ENCODE measurements at regions not wholly inside any gene's neighbourhood (a gene's known extent, or its start where the extent isn't known, plus 50 kb on each side); places are given as distances from the start of the nearest gene placed in this dataset.
"Not testable (repeated sequence)": the region's sequence is repeated elsewhere in the genome, so short reads cannot be mapped to it uniquely, and the experiment has no call there.

GRCh38 chr7:113392841-113393540, 274.6 kb upstream of the SMIM30 start:
- DNase-seq (ENCODE audit: low read depth in 2 of 2), result no peak

DNA sequence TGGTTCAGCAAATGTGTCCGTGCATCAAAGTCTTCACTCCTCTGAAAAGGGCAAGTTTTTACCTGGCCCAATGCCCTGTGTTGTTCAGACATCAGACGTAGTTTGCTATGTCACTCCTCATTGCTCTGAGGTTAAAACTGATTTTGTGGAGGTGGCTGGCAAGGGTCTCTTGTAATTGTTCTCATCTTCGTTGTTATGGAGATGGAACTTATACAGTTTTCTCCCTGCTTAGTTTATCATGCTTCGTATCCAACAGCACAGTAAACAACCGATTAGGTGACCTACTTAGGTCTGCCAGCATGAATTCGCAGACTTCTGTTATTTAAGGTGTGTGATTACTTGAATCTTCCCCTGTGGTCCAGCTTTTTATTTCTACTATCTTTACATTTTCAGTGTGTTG, 274.1 kb upstream of the SMIM30 start:
- no peak for DNase-seq (ENCODE audit: low read depth in 2 of 2)

DNA sequence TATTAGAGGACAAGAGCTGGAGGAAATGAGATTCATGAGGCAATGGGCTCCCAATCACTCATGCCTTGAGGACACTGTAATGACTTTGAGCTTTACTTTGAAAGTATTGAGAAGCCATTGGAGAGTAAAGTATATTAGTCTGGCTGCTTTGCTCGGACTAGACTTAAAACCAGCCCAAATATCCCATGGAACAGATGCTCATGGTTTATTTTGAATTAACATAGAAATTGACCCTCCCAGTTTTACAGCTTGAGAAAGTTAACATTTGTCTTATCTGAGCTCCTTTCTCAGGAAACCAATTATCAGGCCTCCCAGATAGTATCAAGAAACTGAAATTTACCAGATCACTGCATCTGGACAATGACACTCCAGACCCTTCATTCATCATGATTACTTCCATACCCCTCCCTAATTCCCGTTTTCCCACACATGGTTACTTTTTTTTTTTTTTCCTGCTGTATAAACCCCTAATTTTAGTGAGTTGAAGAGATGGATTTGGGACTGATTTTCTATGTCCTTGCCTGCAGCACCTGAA, 270.8 kb upstream of the SMIM30 start:
- DNase-seq (ENCODE audit: low read depth in 2 of 2), result no peak

GRCh38 chr7:113383638-113384037, 265.3 kb upstream of the SMIM30 start:
- DNase-seq (ENCODE audit: low read depth in 2 of 2), result no peak

DNA sequence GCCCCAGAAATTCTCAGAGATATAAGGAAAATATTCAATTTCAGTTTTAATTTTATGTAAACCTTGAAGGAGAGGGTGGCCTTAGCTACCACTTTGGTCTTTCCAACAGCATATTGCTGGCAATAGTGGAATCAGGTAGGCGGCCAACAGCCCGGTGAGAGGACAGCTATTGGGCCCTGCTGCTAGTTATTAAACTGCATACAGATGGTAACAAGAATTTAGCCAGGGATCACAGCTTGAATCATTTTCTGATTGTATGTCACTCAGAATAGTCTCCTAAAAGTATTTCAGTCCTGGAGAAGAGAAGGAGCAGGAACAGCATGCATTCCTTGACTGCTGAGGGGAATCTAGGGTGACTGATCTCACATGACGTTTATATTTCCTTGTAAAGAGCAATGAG, 261.4 kb upstream of the SMIM30 start:
- DNase-seq (ENCODE audit: low read depth in 2 of 2), result no peak

GRCh38 chr7:113374955-113375354, 256.6 kb upstream of the SMIM30 start:
- no peak for DNase-seq (ENCODE audit: low read depth in 2 of 2)

- DNase-seq (ENCODE audit: low read depth in 2 of 2), result no peak
Observed at GRCh38 chr7:113373863-113374262, 255.5 kb upstream of the SMIM30 start.

DNA sequence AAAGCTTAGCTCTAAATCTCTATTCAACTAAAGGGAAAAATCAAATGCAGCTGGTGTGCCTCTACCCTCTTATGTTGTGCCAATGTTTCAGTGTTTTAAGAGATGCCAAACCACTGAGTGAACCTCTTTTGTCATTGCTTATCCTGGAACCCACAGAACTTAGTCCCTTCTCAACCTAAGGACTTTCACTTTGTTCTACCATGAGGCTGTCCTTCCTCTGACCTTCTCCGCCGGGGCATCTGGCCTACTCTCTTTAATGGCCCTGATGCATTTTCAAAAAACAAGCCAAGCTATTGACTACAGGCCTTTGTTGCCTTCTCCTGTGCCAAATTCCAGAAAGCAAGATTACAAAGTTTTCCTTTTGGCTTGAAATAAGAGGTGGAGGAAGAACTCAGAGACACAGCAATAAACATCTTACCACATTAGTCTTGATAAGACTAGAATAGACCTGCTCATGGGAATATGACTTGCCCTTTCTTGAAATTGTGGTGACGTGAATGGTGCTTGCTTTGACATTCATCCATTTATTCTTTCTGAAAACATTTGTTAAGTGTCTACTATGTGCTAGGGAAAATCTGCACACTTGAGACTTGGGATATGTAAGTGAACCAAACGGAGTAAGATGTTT, 253.2 kb upstream of the SMIM30 start:
- no peak for DNase-seq (ENCODE audit: low read depth in 2 of 2)

GRCh38 chr7:113370910-113371309, 252.6 kb upstream of the SMIM30 start:
- DNase-seq (ENCODE audit: low read depth in 2 of 2), result no peak

DNA sequence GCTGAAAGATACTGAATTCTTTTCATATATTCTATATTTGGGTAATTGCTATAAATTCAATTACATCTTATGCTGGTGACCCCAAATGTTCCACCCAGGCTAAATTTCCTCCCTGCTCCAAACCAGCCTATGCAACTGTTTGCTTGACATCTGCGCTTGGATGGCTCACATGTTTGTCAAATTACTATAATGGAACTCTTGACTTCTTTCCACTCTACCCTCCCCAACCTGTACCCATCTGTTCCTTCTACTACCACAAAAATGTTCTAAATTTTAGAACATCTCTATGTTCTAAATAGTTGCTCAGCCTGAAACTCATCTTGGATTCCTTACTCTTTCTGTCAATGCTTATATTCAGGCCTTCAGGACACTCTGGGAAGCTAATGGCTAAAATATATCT, 249.9 kb upstream of the SMIM30 start:
- DNase-seq (ENCODE audit: low read depth in 2 of 2), result no peak

DNA sequence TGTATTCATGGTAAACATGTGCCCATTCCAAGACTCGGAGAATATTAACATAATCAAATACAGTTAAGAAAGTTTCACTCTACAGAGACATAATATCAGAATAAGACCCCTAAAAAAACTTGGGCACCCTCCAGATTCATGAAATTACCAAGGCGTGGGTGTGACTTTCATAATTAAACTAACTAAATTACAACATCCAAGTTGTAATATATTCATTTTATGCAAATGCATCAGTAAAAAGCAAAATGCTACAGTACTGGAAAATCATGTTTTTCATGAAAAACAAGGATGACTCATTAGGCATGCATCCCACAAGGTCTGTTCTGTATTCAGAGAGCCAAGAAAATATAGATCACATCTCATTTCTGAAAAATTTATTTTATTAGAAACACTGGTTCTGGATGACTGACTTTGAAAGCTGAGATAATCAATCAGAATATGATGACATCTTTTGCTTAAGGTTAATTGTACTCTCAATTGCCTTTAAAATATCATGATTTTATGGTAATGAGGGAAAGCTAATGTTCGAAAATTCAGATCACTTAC, 248.8 kb upstream of the SMIM30 start:
- DNase-seq (ENCODE audit: low read depth in 2 of 2), result no peak

DNA sequence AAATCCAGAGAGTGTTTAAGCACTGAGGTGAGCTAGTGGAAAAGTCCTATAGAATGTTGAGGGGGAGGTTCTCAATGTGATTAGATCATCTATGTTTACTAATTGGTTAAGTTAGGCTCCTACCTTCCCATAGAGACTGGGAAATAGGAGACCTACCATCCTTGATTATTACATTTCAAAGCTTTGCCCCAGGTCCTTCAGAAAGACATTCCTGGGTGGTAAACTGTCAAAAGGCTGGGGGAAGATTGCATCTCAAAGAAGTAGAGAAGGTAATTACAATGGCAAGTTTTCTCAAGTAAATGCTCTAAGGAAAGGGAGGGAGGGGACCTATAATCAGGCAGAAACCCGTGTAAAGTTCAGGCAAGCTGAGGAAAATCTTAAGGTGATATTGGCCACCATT, 247.8 kb upstream of the SMIM30 start:
- no peak for DNase-seq (ENCODE audit: low read depth in 2 of 2)

GRCh38 chr7:113349339-113349738, 231.0 kb upstream of the SMIM30 start:
- no peak for DNase-seq (ENCODE audit: low read depth in 2 of 2)

- DNase-seq (ENCODE audit: low read depth in 2 of 2), result no peak
Observed at GRCh38 chr7:113339661-113340060, 221.3 kb upstream of the SMIM30 start.

DNA sequence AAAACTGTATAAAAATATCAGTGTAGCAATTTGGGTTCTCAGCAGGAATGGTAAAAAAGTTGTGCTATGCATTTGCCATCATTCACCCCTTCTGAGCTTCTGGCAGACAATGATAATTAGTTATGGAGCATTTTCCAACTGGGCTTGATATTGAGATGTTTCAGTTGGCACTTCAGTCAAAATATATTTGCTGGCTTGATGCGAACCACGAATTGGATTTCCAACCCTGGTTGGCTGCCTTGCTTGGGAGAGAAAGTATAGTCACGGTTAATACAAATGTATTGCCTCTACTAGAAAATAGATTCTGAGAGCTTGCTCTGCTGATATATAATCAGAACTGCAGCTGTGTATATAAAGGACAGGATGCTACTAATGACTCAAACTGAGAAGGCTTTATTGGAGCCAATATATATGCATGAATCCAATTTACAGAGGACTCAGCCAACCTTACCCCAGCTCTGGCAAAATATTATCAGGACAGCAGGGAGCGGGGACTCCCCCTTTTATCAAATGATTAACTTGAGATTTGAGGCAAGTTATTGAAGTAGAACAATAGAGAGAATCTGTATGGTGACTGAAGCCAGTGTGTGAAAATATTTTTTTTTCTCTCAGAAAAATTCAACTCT, 219.8 kb upstream of the SMIM30 start:
- DNase-seq (ENCODE audit: low read depth in 2 of 2), result no peak

DNA sequence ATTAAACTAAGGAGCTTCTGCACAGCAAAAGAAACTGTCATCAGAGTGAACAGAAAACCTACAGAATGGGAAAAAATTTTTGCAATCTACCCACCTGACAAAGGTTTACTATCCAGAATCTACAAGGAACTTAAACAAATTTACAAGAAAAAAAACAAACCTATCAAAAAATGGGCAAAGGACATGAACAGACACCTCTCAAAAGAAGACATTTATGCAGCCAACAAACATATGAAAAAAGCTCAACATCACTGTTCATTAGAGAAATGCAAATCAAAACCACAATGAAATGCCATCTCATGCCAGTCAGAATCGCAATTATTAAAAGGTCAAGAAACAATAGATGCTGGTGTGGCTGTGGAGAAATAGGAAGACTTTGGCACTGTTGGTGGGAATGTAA, 218.5 kb upstream of the SMIM30 start:
- not testable (repeated sequence) for DNase-seq (ENCODE audit: low read depth in 2 of 2)

DNA sequence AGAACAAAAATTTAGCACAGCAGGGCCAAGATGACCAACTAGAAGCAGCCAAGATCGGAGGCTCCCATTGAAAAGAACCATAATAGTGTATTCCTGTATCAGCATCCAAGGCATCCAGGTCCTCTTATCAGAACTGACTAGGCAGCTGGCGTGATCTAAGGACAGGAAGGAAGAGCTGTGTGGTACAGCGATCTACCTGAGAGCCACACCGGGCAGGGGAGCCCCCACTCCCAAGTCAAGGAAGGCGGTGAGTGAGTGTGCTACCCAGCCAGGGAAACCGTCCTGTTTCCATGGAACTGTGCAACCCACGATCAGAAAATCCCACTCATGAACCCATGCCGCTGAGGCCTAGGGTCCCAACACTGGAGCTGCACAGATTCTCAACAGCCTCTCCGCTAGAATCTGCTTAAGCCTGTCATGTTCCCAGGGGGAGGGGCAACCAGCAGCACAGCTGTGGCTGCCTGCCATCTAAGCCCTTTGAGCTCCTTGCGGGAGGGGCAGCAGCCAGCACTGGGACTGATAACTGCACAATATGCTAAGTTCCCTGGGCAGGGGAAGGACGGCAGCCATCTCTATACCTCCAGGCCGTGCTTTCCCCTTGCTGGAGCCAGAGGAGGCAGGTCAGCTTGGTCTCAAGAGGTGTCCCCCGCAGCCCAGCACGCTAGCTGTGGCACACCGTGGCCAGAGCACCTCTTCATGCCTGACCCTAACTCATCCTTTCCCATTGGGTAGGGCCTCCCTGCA, 213.0 kb upstream of the SMIM30 start:
- no peak for DNase-seq (ENCODE audit: low read depth in 2 of 2)

- no peak for DNase-seq (ENCODE audit: low read depth in 2 of 2)
Observed at GRCh38 chr7:113321201-113321600, 202.8 kb upstream of the SMIM30 start.

DNA sequence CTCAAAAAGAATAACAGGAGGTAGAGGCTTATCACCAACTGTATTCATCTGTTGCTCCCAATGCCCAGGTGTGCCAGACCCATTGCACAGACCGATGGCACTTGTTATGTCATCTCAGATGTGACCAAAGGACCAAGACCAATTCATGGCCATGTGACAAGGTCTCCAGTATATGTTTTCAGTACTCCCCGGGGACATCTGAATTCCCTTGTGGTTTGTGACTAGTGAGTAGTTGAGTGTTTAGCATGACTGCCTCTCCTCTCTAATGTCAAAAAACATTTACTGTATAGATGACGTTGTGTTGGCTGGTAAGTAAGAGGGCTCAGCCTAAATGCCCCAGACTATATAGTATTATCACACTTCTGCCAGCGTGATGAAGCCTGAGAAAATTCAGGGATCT, 202.1 kb upstream of the SMIM30 start:
- DNase-seq (ENCODE audit: low read depth in 2 of 2), result no peak

- DNase-seq (ENCODE audit: low read depth in 2 of 2), result no peak
Observed at GRCh38 chr7:113314594-113314993, 196.2 kb upstream of the SMIM30 start.

DNA sequence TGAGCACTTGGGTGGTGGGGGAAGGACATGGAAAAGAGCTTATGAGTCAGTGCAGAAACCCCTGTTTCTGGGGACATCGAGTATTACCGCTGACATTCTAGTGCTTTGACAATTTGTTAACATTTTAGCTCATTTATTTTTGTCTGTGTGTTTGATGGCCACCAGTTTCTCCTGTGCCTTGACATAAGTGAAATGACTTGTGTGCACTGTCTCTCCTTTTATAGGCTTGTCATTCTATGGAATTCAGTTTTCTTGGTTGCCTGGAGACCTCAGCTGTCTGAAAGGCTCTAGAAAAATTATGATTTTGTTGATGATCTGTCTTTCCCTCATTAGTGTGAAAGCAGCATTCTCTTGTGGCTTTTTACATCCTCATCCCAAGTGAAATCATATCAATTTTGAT, 190.0 kb upstream of the SMIM30 start:
- no peak for DNase-seq (ENCODE audit: low read depth in 2 of 2)

DNA sequence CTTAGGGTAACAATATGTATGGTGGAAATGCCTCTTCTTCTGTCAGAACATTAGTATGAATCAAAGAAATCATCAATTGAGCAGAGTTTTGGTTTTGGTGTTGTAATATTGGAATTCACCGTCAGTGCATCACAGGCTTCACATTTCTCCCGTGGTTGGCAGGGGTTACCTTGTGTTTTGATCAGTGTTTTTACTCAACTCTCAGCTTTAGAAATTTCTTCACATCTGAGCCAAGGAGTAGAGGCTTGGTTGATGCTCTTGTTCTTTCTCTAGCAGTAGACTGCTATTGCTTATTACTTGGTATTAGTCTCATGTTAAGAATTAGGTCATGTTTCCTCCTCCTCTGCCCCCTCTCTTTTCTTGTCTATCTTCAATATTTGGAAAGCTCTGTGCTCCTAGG, 188.8 kb upstream of the SMIM30 start:
- DNase-seq (ENCODE audit: low read depth in 2 of 2), result no peak

Measured in activated CD4-positive, alpha-beta T cell treated with anti-CD3 and anti-CD28 coated beads for 24 hours (primary cell).